ENCODE measurements at regions not wholly inside any gene's neighbourhood (a gene's known extent, or its start where the extent isn't known, plus 50 kb on each side); places are given as distances from the start of the nearest gene placed in this dataset.

DNA sequence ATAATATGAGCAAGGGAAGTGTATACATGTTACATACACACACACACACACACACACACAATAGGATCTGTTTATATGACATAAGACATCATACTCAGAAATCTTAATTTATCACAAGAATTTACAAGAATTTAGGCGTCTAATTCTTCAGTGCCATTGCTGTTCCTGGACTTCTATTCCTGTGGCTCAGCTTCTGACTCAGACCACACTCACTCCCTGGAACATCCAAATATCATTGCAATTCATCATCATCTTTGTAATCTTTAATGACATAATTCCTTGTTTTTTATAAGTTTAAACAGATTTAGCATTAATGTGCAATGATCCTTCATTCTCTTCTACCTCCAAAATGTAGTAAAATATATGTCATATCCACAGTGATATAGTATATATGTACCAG, 544.2 kb downstream of the FOXG1 start:
- WGBS (ENCODE audit: extremely low coverage, insufficient coverage, insufficient read length): no CpG with 5 or more reads among the region's 1 CpG

DNA sequence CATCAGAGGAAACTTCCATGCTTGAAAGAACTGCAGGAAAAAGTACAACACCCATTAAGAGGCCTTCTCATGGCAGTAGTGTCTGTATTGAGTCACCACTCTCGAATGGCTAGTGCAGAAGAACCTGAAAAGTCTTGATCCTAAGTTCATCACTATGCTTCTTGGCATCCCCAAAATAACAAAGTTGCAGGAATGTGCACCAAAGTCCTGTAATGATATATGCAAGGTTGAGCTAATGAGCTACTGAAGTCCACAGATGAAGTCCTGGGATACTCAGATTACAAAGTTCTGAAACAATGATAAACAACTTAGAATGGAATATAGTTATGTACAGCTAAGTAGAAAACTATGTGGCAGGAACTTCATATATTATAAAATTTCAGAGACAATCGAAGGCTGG, 545.4 kb downstream of the FOXG1 start:
- H2BK12ac ChIP-seq (ENCODE audit: low read length): no peak overlapping the region
- H3K9me3 ChIP-seq (ENCODE audit: insufficient read depth, low read depth, low read length): no peaks in the 10 kb centered on the region
- H3K4me1 ChIP-seq (ENCODE audit: control insufficient read depth in 1 of 2, insufficient read depth in 2 of 2, low read length in 2 of 2): no peaks in the 10 kb centered on the region
- no peak for DNase-seq
- no peak overlapping the region for H2AFZ ChIP-seq (ENCODE audit: insufficient read depth, low read length, poor library complexity)
- no peak overlapping the region for H3K18ac ChIP-seq (ENCODE audit: low read length)
- no peak overlapping the region for H4K91ac ChIP-seq (ENCODE audit: low read depth, low read length)
- H2AK5ac ChIP-seq (ENCODE audit: low read length): no peak overlapping the region
- H3K27ac ChIP-seq (ENCODE audit: low read depth, low read length): no peak overlapping the region
- no peak overlapping the region for H2BK120ac ChIP-seq (ENCODE audit: insufficient read depth, low read length, poor library complexity)
- H3K36me3 ChIP-seq (ENCODE audit: control insufficient read depth in 1 of 2, insufficient read depth in 2 of 2, low read length in 2 of 2): no peaks in the 10 kb centered on the region
- H3K79me2 ChIP-seq (ENCODE audit: control insufficient read depth, insufficient read depth, low read length, poor library complexity): no peaks in the 10 kb centered on the region
- WGBS (ENCODE audit: extremely low coverage, insufficient coverage, insufficient read length): no CpG with 5 or more reads among the region's 2 CpGs
- no peak overlapping the region for H3K4me3 ChIP-seq (ENCODE audit: low read depth, low read length)
- no peak overlapping the region for H3K4me2 ChIP-seq (ENCODE audit: low read length)
- H2BK5ac ChIP-seq (ENCODE audit: low read depth, low read length, poor library complexity): no peak overlapping the region
- H3K4ac ChIP-seq (ENCODE audit: low read depth, low read length): no peak overlapping the region
- H3K27me3 ChIP-seq (ENCODE audit: insufficient read depth, low read length): no peaks in the 10 kb centered on the region
- H3K14ac ChIP-seq (ENCODE audit: low read length): no peak overlapping the region
- no peak overlapping the region for H4K8ac ChIP-seq (ENCODE audit: low read depth, low read length)
- H3K79me1 ChIP-seq (ENCODE audit: low read length): no peaks in the 10 kb centered on the region
- H4K12ac ChIP-seq (ENCODE audit: low read depth, low read length): no peak overlapping the region
- no peak overlapping the region for H3K23ac ChIP-seq (ENCODE audit: low read length)
- H3K9ac ChIP-seq (ENCODE audit: low read length): no peak overlapping the region

More for the DNA sequence above, 544.2 kb downstream of the FOXG1 start:
- H3K4me2 ChIP-seq (ENCODE audit: low read length): no peak overlapping the region
- H3K23ac ChIP-seq (ENCODE audit: low read length): no peak overlapping the region
- no peak overlapping the region for H2AFZ ChIP-seq (ENCODE audit: insufficient read depth, low read length, poor library complexity)
- no peak overlapping the region for H2BK12ac ChIP-seq (ENCODE audit: low read length)
- no peak overlapping the region for H2BK120ac ChIP-seq (ENCODE audit: insufficient read depth, low read length, poor library complexity)
- H3K79me1 ChIP-seq (ENCODE audit: low read length): no peaks in the 10 kb centered on the region
- no peak overlapping the region for H3K14ac ChIP-seq (ENCODE audit: low read length)
- no peaks in the 10 kb centered on the region for H3K4me1 ChIP-seq (ENCODE audit: control insufficient read depth in 1 of 2, insufficient read depth in 2 of 2, low read length in 2 of 2)
- H3K9me3 ChIP-seq (ENCODE audit: insufficient read depth, low read depth, low read length): no peaks in the 10 kb centered on the region
- H3K4me3 ChIP-seq (ENCODE audit: low read depth, low read length): no peak overlapping the region
- H2BK5ac ChIP-seq (ENCODE audit: low read depth, low read length, poor library complexity): no peak overlapping the region
- no peak overlapping the region for H4K91ac ChIP-seq (ENCODE audit: low read depth, low read length)
- H2AK5ac ChIP-seq (ENCODE audit: low read length): no peak overlapping the region
- no peaks in the 10 kb centered on the region for H3K36me3 ChIP-seq (ENCODE audit: control insufficient read depth in 1 of 2, insufficient read depth in 2 of 2, low read length in 2 of 2)
- no peak overlapping the region for H4K12ac ChIP-seq (ENCODE audit: low read depth, low read length)
- DNase-seq: no peak
- no peak overlapping the region for H3K4ac ChIP-seq (ENCODE audit: low read depth, low read length)
- no peak overlapping the region for H3K9ac ChIP-seq (ENCODE audit: low read length)
- H3K79me2 ChIP-seq (ENCODE audit: control insufficient read depth, insufficient read depth, low read length, poor library complexity): no peaks in the 10 kb centered on the region
- H3K18ac ChIP-seq (ENCODE audit: low read length): no peak overlapping the region
- H3K27ac ChIP-seq (ENCODE audit: low read depth, low read length): no peak overlapping the region
- H3K27me3 ChIP-seq (ENCODE audit: insufficient read depth, low read length): no peaks in the 10 kb centered on the region
- no peak overlapping the region for H4K8ac ChIP-seq (ENCODE audit: low read depth, low read length)

DNA sequence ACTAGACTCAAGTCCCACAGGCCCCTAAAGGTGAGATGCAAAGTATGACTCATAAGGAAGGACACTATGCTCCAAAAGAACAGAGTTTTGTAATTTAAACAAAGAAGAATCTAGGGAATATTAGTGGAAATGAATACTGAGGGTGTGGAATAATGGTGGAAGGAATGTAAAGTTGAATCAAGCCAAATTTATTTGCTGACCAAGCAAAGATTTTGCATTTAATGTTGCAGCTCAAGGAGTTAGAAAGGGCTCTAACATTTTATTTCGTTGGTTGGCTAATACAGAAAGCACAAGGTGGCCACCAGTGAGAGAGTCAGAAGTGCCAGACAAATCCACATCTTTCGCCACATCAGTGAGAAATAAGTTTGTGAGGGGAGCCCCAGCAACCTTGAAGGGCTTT, 550.3 kb downstream of the FOXG1 start:
- DNase-seq: no peak
- H3K9ac ChIP-seq (ENCODE audit: low read length): no peak overlapping the region
- no peaks in the 10 kb centered on the region for H3K9me3 ChIP-seq (ENCODE audit: insufficient read depth, low read depth, low read length)
- no peak overlapping the region for H4K12ac ChIP-seq (ENCODE audit: low read depth, low read length)
- H3K36me3 ChIP-seq (ENCODE audit: control insufficient read depth in 1 of 2, insufficient read depth in 2 of 2, low read length in 2 of 2): no peaks in the 10 kb centered on the region
- no peak overlapping the region for H3K14ac ChIP-seq (ENCODE audit: low read length)
- H4K91ac ChIP-seq (ENCODE audit: low read depth, low read length): no peak overlapping the region
- H3K27ac ChIP-seq (ENCODE audit: low read depth, low read length): no peak overlapping the region
- H3K79me2 ChIP-seq (ENCODE audit: control insufficient read depth, insufficient read depth, low read length, poor library complexity): no peaks in the 10 kb centered on the region
- H2AFZ ChIP-seq (ENCODE audit: insufficient read depth, low read length, poor library complexity): no peak overlapping the region
- H3K4ac ChIP-seq (ENCODE audit: low read depth, low read length): no peak overlapping the region
- no peak overlapping the region for H4K8ac ChIP-seq (ENCODE audit: low read depth, low read length)
- H2BK12ac ChIP-seq (ENCODE audit: low read length): no peak overlapping the region
- no peaks in the 10 kb centered on the region for H3K79me1 ChIP-seq (ENCODE audit: low read length)
- no peak overlapping the region for H2AK5ac ChIP-seq (ENCODE audit: low read length)
- H2BK120ac ChIP-seq (ENCODE audit: insufficient read depth, low read length, poor library complexity): no peak overlapping the region
- H3K23ac ChIP-seq (ENCODE audit: low read length): no peak overlapping the region
- H3K4me1 ChIP-seq (ENCODE audit: control insufficient read depth in 1 of 2, insufficient read depth in 2 of 2, low read length in 2 of 2): no peaks in the 10 kb centered on the region
- H3K4me3 ChIP-seq (ENCODE audit: low read depth, low read length): no peak overlapping the region
- H2BK5ac ChIP-seq (ENCODE audit: low read depth, low read length, poor library complexity): no peak overlapping the region
- H3K18ac ChIP-seq (ENCODE audit: low read length): no peak overlapping the region
- no peaks in the 10 kb centered on the region for H3K27me3 ChIP-seq (ENCODE audit: insufficient read depth, low read length)
- H3K4me2 ChIP-seq (ENCODE audit: low read length): no peak overlapping the region
- no CpG with 5 or more reads among the region's 2 CpGs for WGBS (ENCODE audit: extremely low coverage, insufficient coverage, insufficient read length)

DNA sequence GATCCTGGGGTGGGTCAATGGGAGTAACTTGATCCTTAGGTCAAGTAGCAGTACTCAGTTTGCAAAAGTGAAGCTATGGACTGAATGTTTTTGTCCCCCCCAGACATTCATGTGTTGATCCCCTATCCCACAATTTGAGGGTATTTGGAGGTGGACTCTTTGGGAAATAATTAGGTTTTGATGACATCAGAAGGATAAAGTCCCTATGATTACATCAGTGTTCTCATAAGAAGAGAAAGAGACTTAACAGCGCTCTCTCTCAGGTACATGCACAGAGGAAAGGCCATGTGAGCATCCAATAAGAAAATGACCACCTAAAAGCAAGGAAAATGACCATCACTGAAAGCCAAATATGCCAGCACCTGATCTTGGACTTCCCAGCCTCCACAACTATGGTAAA, 550.8 kb downstream of the FOXG1 start:
- Histone ChIP-seq H3K79me1 (ENCODE audit: low read length) (no peaks in the 10 kb centered on the region), H4K12ac (ENCODE audit: low read depth, low read length) (no peak overlapping the region), H3K4me3 (ENCODE audit: low read depth, low read length) (no peak overlapping the region), H3K36me3 (ENCODE audit: control insufficient read depth in 1 of 2, insufficient read depth in 2 of 2, low read length in 2 of 2) (no peaks in the 10 kb centered on the region), H2BK120ac (ENCODE audit: insufficient read depth, low read length, poor library complexity) (no peak overlapping the region), H3K4me2 (ENCODE audit: low read length) (no peak overlapping the region), H4K91ac (ENCODE audit: low read depth, low read length) (no peak overlapping the region), H3K14ac (ENCODE audit: low read length) (no peak overlapping the region), H3K9me3 (ENCODE audit: insufficient read depth, low read depth, low read length) (no peaks in the 10 kb centered on the region), H3K4me1 (ENCODE audit: control insufficient read depth in 1 of 2, insufficient read depth in 2 of 2, low read length in 2 of 2) (no peaks in the 10 kb centered on the region), H3K18ac (ENCODE audit: low read length) (no peak overlapping the region), H2AK5ac (ENCODE audit: low read length) (no peak overlapping the region), H3K23ac (ENCODE audit: low read length) (no peak overlapping the region), H4K8ac (ENCODE audit: low read depth, low read length) (no peak overlapping the region), H3K4ac (ENCODE audit: low read depth, low read length) (no peak overlapping the region), H2BK12ac (ENCODE audit: low read length) (no peak overlapping the region), H2AFZ (ENCODE audit: insufficient read depth, low read length, poor library complexity) (no peak overlapping the region), H3K9ac (ENCODE audit: low read length) (no peak overlapping the region), H3K79me2 (ENCODE audit: control insufficient read depth, insufficient read depth, low read length, poor library complexity) (no peaks in the 10 kb centered on the region), H3K27ac (ENCODE audit: low read depth, low read length) (no peak overlapping the region), H3K27me3 (ENCODE audit: insufficient read depth, low read length) (no peaks in the 10 kb centered on the region), H2BK5ac (ENCODE audit: low read depth, low read length, poor library complexity) (no peak overlapping the region)
- DNase-seq: no peak
- WGBS (ENCODE audit: extremely low coverage, insufficient coverage, insufficient read length): no CpG with 5 or more reads among the region's 1 CpG
